ENCODE measurements at regions not wholly inside any gene's neighbourhood (a gene's known extent, or its start where the extent isn't known, plus 50 kb on each side); places are given as distances from the start of the nearest gene placed in this dataset.

DNA sequence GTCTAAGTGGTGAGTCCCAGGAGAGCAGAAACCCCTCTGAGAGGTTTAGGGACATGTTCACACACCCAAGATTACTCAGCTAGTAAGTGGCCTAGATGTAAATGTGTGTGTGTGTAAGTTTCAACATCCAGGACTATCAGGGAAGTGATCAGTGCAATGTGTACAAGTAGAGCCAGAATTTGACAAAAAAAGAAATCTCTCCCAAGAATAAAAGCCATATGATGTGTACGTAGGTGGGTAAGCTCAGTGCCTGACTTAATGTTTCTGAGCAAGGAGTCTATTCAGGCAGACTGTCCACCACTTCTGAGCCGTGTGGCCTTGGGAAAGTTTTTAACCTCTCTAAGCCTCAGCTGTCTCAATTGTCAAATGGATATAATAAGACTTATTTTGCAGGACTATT, 133.8 kb upstream of the NAV2 start:
- H2BK120ac ChIP-seq (replicated peaks; ENCODE audit: low read depth, low read length), result no peak overlapping the region
- no peak overlapping the region for H2BK12ac ChIP-seq (ENCODE audit: low read depth, low read length)
- POLR2A ChIA-PET (ENCODE audit: partially characterized antibody), result no interaction called here
- H3K18ac ChIP-seq (ENCODE audit: extremely low read depth, low read length), result no peak overlapping the region
- H3K4me2 ChIP-seq (ENCODE audit: insufficient read depth in 1 of 2, low read depth in 2 of 2, low read length in 2 of 2), result no peak overlapping the region
- peaks cover 2% of the 10 kb centered on the region; the same call in 1 of the 2 replicates for H3K23me2 ChIP-seq (ENCODE audit: low read depth, low read length)
- H2AK5ac ChIP-seq (ENCODE audit: low read depth, low read length), result no peak overlapping the region
- H2BK5ac ChIP-seq (ENCODE audit: low read depth, low read length), result no peak overlapping the region
- peaks cover 0 to 3% (median 0%) of the 10 kb centered on the region in 4 experiments; a peak in 1 of 7 replicates for H3K4me1 ChIP-seq (replicated peaks in 1 of 4; ENCODE audit: control insufficient read depth in 3 of 4, insufficient read depth in 4 of 4, low read length in 3 of 4)
- no peak overlapping the region for H4K8ac ChIP-seq (ENCODE audit: extremely low read depth, insufficient read depth, low read length)
- H3K27me3 ChIP-seq (replicated peaks in 1 of 4; ENCODE audit: control insufficient read depth in 3 of 4, extremely low read depth in 1 of 4, insufficient read depth in 3 of 4, low read length in 3 of 4), result no peaks in the 10 kb centered on the region
- no peak overlapping the region for H2BK15ac ChIP-seq (ENCODE audit: low read length)
- no peak overlapping the region for H3K4ac ChIP-seq (replicated peaks; ENCODE audit: insufficient read length, low read depth, low read length)
- no peak overlapping the region for H3K14ac ChIP-seq (ENCODE audit: insufficient read length)
- H3K9ac ChIP-seq (replicated peaks in 1 of 4; ENCODE audit: extremely low read depth in 1 of 4, low read depth in 3 of 4, low read length in 3 of 4), result no peak overlapping the region
- H2AFZ ChIP-seq (ENCODE audit: low read length), result no peak overlapping the region
- no peaks in the 10 kb centered on the region for H3K79me1 ChIP-seq (ENCODE audit: low read depth, low read length)
- no peak overlapping the region for H3K27ac ChIP-seq (ENCODE audit: low read depth, low read length)
- H4K20me1 ChIP-seq (replicated peaks in 1 of 2; ENCODE audit: control insufficient read depth in 1 of 2, insufficient read depth in 2 of 2, low read length in 2 of 2), result no peaks in the 10 kb centered on the region
- no peaks in the 10 kb centered on the region for H3K9me3 ChIP-seq (ENCODE audit: insufficient read depth in 2 of 2, low read depth in 1 of 2, low read length in 1 of 2)
- H2BK20ac ChIP-seq (ENCODE audit: low read length), result no peak overlapping the region
- H4K91ac ChIP-seq (replicated peaks; ENCODE audit: insufficient read length, low read length), result no peak overlapping the region
- no peak overlapping the region for H3K4me3 ChIP-seq (ENCODE audit: extremely low read depth in 1 of 4, insufficient read depth in 2 of 4, low read depth in 3 of 4, low read length in 4 of 4)
- TF ChIP-seq CEBPB (IDR thresholded peaks at IDR 0.05; ENCODE audit: low read depth, low read length) (no peak), ASH2L (IDR thresholded peaks at IDR 0.05; ENCODE audit: low read length) (no peak), SIRT6 (IDR thresholded peaks at IDR 0.05; ENCODE audit: low read length) (no peak), GTF2F1 (IDR thresholded peaks at IDR 0.05; ENCODE audit: borderline replicate concordance, low read depth, low read length) (no peak), CBX5 (IDR thresholded peaks at IDR 0.05; ENCODE audit: low read depth, low read length) (no peak), TAF1 (IDR thresholded peaks at IDR 0.05; ENCODE audit: low read depth, low read length) (no peak), HDAC2 (IDR thresholded peaks at IDR 0.05; ENCODE audit: borderline replicate concordance in 1 of 2, low read depth in 2 of 2, low read length in 2 of 2) (no peak), KDM1A (IDR thresholded peaks at IDR 0.05; ENCODE audit: borderline replicate concordance, low read length) (no peak), FOSL1 (IDR thresholded peaks at IDR 0.05; ENCODE audit: insufficient read depth, low read depth, low read length) (no peak), BRCA1 (IDR thresholded peaks at IDR 0.05; ENCODE audit: low read depth, low read length) (no peak), NANOG (IDR thresholded peaks at IDR 0.05; ENCODE audit: insufficient read depth, low read depth, low read length, poor library complexity, severe bottlenecking) (no peak)
- 87% methylated on average over 2 of the region's 2 CpGs; no CpG with 5 or more reads in 1 of the 2 experiments for WGBS, 2 experiments (ENCODE audit: extremely low coverage in 1 of 2, insufficient coverage in 1 of 2, insufficient read length in 1 of 2, insufficient replicate concordance in 2 of 2, low coverage in 1 of 2, low lambda C conversion rate in 2 of 2, missing lambda C conversion rate in 1 of 2)
- DNase-seq (ENCODE audit: low read depth in 1 of 2, low spot score in 2 of 2) (no peak), FAIRE-seq (no peak)
- no peaks in the 10 kb centered on the region for H3K79me2 ChIP-seq (ENCODE audit: control insufficient read depth in 1 of 2, insufficient read depth in 2 of 2, low read length in 2 of 2)
- no peak overlapping the region for H3K56ac ChIP-seq (replicated peaks; ENCODE audit: insufficient read length, low read depth, low read length)
- H3K36me3 ChIP-seq (ENCODE audit: control insufficient read depth in 2 of 4, insufficient read depth in 4 of 4, low read length in 3 of 4), result no peaks in the 10 kb centered on the region
- no peak overlapping the region for H4K5ac ChIP-seq (ENCODE audit: insufficient read length, low read depth, low read length)
- CTCF ChIA-PET (ENCODE audit: partially characterized antibody), result interaction anchor here (1.1 to 8.0 kb wide), 5 partner anchors 15 to 164 kb away, joined by 3 to 55 read pairs (median 4); no protein-coding TSS in a partner anchor
- no peak overlapping the region for H3K23ac ChIP-seq (ENCODE audit: insufficient read length)
